SU-DHL-6 (cell line): ENCODE measurements at regions not wholly inside any gene's neighbourhood (a gene's known extent, or its start where the extent isn't known, plus 50 kb on each side); places are given as distances from the start of the nearest gene placed in this dataset.

ENCODE experiments used
- CTCF ChIP-seq: fragments of 200-600 bp; sonication (generic); IDR thresholded peaks from one replicate; pipeline ENCODE4 v1.5.1; 2017; ENCODE audit warnings: antibody characterized with exemption, mild to moderate bottlenecking, low read length, moderate library complexity; ENCODE audit not compliant: insufficient read depth, poor library complexity, severe bottlenecking
- EZH2phosphoT487 ChIP-seq: fragments of 200-600 bp; sonication (generic), shearing (Covaris generic); conservative IDR thresholded peaks from 2 replicates; pipeline ENCODE4 v1.6.1; 2018; ENCODE audit warnings: mild to moderate bottlenecking, antibody characterized with exemption, low read length, moderate library complexity, mixed read lengths

GRCh38 chr15:70204652-70205051, 106.9 kb upstream of the TLE3 start:
- no peak for TF ChIP-seq CTCF
- no peak for TF ChIP-seq EZH2phosphoT487
